HG03039 (cell line): ENCODE measurements at regions not wholly inside any gene's neighbourhood (a gene's known extent, or its start where the extent isn't known, plus 50 kb on each side); places are given as distances from the start of the nearest gene placed in this dataset.

ENCODE experiments used
- ATAC-seq: cut with Tn5 transposase; IDR thresholded peaks from one replicate; pipeline ENCODE4 v1.9.1; 2021; ENCODE audit warnings: mild to moderate bottlenecking, moderate library complexity; ENCODE audit not compliant: unreplicated experiment

- ATAC-seq, result no peak
These were observed 473.7 kb downstream of the EFNB2 start for GRCh38 chr13:106061781-106062180.

GRCh38 chr13:106056851-106057250, 478.6 kb downstream of the EFNB2 start:
- ATAC-seq, result no peak

- ATAC-seq, result no peak
These were observed 483.2 kb downstream of the EFNB2 start for GRCh38 chr13:106052200-106052767.

- ATAC-seq, result no peak
These were observed 486.3 kb downstream of the EFNB2 start for GRCh38 chr13:106049171-106049570.

- no peak for ATAC-seq
These were observed 487.1 kb downstream of the EFNB2 start for GRCh38 chr13:106048386-106048785.

GRCh38 chr13:106047859-106048258, 487.6 kb downstream of the EFNB2 start:
- ATAC-seq, result no peak

GRCh38 chr13:106042996-106043581, 492.4 kb downstream of the EFNB2 start:
- ATAC-seq, result no peak

GRCh38 chr13:106041445-106041844, 494.0 kb downstream of the EFNB2 start:
- ATAC-seq, result no peak

GRCh38 chr13:106038752-106039151, 496.7 kb downstream of the EFNB2 start:
- no peak for ATAC-seq

GRCh38 chr13:106036870-106037269, 498.6 kb downstream of the EFNB2 start:
- no peak for ATAC-seq

GRCh38 chr13:106034201-106034600, 501.3 kb downstream of the EFNB2 start:
- no peak for ATAC-seq

- ATAC-seq, result no peak
These were observed 501.8 kb downstream of the EFNB2 start for GRCh38 chr13:106033659-106034058.

GRCh38 chr13:106032441-106032840, 503.0 kb downstream of the EFNB2 start:
- no peak for ATAC-seq

- no peak for ATAC-seq
These were observed 505.7 kb downstream of the EFNB2 start for GRCh38 chr13:106029676-106030290.

GRCh38 chr13:106028911-106029310, 506.6 kb downstream of the EFNB2 start:
- ATAC-seq, result no peak

- no peak for ATAC-seq
These were observed 523.9 kb downstream of the EFNB2 start for GRCh38 chr13:106011600-106011999.

GRCh38 chr13:106010836-106011235, 524.6 kb downstream of the EFNB2 start:
- no peak for ATAC-seq

- ATAC-seq, result no peak
These were observed 526.9 kb downstream of the EFNB2 start for GRCh38 chr13:106008540-106008939.

GRCh38 chr13:106007156-106007555, 528.3 kb downstream of the EFNB2 start:
- ATAC-seq, result no peak

- no peak for ATAC-seq
These were observed 531.8 kb downstream of the EFNB2 start for GRCh38 chr13:106003651-106004050.

GRCh38 chr13:106001443-106001842, 534.0 kb downstream of the EFNB2 start:
- ATAC-seq, result no peak
